NCI-H1105 treated with DMSO at 0.1 percent for 48 hours (cell line): ENCODE measurements at regions not wholly inside any gene's neighbourhood (a gene's known extent, or its start where the extent isn't known, plus 50 kb on each side); places are given as distances from the start of the nearest gene placed in this dataset.
"Not testable (repeated sequence)": the region's sequence is repeated elsewhere in the genome, so short reads cannot be mapped to it uniquely, and the experiment has no call there.

Experiments
- DNase-seq: peaks from one replicate; lab custom pipeline; 2025; lab: John Stamatoyannopoulos, UW

DNA sequence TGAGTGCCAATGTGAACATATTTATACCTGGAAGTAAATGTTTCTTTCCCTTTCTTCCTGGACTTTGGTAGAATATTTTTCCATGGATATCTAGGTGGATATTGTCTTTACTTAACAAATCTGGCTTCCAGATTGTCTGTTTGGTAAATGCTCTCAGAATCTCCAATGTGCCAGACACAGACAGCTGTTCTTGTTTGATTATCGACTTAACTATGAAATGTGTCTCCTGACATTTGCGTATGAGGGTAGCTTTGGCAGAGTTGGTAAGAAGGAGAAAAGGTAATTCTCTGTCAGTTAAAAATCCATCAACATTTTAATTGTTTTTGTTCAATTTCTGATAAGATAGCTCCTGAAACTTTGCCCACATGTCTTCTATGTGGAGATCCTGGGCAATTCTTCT is 196.4 kb upstream of the NUDT12 start:
- DNase-seq = no peak

DNA sequence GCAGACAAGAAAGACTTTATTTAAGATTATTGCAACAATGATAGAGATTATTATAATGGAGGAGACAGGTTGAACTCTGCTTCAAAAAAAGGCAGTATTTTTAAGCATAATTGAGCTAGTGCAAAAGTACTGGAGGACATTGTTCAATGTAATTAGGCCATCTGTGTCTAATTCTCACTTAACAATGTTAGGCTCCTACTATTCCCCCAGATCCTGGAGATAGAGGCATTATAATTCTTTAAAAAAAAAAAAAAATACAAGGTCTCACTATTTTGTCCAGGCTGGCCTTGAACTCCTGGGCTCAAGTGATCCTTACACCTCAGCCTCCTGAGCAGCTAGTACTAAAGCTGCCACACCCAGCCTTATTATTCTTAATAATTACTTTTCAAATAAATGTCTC is 193.4 kb upstream of the NUDT12 start:
- no peak for DNase-seq

- DNase-seq = no peak
Observed at GRCh38 chr5:103745353-103746065, 182.9 kb upstream of the NUDT12 start.

GRCh38 chr5:103744159-103744558 is 181.6 kb upstream of the NUDT12 start:
- no peak for DNase-seq

GRCh38 chr5:103743421-103743820 is 180.8 kb upstream of the NUDT12 start:
- no peak for DNase-seq

GRCh38 chr5:103741984-103742383 is 179.4 kb upstream of the NUDT12 start:
- no peak for DNase-seq

- DNase-seq = not testable (repeated sequence)
Observed at GRCh38 chr5:103736343-103736742, 173.8 kb upstream of the NUDT12 start.

DNA sequence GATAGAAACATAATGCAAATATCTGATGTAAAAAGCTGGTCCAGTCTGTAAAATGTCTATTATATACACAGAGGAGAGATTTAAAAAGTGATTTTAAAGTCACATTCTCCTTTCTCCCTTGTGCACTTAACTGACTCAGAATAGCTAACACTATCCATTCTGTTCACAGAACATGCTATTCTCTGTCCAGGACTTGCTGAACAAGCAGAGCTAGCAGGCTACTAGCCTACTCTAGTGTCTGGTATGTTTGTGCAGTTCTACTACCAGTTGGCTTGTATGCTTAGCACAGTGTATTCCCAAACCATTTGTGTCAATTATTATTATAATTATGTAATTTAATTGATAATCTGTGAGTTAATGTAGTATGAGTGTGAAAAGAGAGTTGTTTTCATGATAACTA is 161.7 kb upstream of the NUDT12 start:
- peak; percentile 3 for DNase-seq

DNA sequence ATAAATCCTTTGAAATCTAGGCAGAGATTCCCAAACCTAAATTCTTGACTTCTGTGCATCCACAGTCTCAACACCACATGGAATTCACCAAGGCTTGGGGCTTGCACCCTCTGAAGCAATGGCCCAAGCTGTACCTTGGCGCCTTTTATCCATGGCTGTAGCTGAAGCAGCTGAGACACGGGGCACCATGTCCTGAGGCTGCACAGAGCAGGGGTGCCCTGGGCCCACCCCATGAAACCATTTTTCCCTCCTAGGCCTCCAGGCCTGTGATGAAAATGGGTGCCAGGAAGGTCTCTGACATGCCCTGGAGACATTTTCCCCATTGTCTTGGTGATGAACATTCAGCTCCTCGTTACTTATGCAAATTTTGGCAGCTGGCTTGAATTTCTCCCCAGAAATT is 158.6 kb upstream of the NUDT12 start:
- no peak for DNase-seq

GRCh38 chr5:103718108-103718507 is 155.5 kb upstream of the NUDT12 start:
- DNase-seq = no peak

GRCh38 chr5:103708601-103709000 is 146.0 kb upstream of the NUDT12 start:
- no peak for DNase-seq

GRCh38 chr5:103706939-103707682 is 144.5 kb upstream of the NUDT12 start:
- DNase-seq = peak; percentile 37

DNA sequence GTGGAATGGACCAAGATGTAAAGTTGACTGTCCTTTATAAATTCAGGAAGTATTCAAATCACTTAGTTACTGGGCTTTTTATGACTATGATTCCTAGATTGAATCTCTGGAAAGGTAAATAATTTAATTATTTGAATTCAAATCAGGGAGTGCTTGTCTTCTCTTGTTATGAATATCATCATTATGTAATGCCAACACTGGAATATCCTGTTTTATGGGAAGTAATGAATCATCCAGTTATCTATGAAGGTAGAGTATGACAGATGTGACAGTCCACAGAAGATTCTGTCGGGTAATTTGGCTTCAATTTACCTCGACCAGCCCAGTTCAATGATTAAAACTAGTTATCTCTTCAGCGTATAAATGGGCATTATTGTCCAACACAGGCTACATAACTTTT is 141.0 kb upstream of the NUDT12 start:
- DNase-seq = no peak

GRCh38 chr5:103693517-103693916 is 130.9 kb upstream of the NUDT12 start:
- DNase-seq = no peak

GRCh38 chr5:103690676-103691075 is 128.1 kb upstream of the NUDT12 start:
- peak; percentile 66 for DNase-seq

DNA sequence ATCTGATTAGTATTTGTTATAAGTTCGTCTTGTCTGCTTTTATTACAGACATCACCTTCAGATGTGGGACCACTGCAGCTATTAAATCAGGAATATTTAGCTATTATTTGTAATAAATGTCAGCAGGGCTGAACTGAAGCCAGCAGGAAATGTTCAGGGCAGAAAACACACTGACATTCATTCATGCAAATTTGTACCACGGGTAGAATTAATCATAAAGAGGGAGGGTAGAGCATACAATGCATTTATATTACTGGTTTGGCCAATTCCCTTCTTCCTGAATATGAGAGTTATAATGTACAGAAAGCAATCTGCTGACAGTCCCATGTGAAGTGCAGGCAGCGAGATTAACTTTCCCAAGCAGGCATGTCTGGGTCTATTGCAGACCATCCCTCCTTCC is 117.3 kb upstream of the NUDT12 start:
- no peak for DNase-seq

- DNase-seq = not testable (repeated sequence)
Observed at GRCh38 chr5:103676198-103676597, 113.6 kb upstream of the NUDT12 start.

GRCh38 chr5:103674739-103675138 is 112.2 kb upstream of the NUDT12 start:
- no peak for DNase-seq

GRCh38 chr5:103674251-103674650 is 111.7 kb upstream of the NUDT12 start:
- peak; percentile 100 for DNase-seq

GRCh38 chr5:103669615-103670014 is 107.0 kb upstream of the NUDT12 start:
- peak; percentile 93 for DNase-seq

DNA sequence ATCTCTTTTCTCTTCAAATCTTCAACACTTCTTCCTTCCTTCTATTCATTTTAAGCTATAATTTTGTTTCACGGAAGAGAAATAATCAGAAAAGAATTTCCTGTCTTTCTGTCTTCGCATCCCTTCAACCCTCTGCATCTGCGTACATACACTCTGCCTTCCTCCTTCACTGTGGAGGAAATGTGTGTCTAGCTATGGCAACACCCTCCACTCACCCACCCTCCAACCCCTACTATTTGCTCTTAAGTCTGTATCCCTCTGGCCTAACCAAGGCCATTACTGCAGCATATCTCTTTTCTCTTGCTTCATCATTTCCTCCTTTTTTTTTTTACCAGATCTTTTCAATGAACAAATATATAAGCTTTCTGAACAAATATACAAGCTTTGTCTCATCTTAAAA is 105.7 kb upstream of the NUDT12 start:
- DNase-seq = no peak

- DNase-seq = no peak
Observed at GRCh38 chr5:103667068-103667467, 104.5 kb upstream of the NUDT12 start.

DNA sequence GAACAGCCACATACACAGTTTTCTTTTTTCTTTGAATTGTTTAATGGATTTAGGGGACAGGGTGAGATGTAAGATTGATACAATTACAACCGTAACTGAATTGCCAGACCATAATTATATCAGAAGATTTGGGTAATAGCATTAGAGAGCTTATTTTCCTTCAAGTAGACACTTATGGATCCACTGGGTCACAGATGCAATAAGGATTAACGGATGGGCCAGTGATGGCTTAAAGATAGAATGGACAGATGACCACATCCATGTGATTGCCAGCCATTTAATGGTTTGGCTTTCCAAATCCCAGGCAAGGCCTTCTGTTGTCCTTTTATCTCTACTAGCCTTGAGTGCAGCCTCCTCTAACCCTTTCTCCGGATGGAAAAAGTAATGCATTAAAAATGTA is 94.7 kb upstream of the NUDT12 start:
- DNase-seq = no peak

DNA sequence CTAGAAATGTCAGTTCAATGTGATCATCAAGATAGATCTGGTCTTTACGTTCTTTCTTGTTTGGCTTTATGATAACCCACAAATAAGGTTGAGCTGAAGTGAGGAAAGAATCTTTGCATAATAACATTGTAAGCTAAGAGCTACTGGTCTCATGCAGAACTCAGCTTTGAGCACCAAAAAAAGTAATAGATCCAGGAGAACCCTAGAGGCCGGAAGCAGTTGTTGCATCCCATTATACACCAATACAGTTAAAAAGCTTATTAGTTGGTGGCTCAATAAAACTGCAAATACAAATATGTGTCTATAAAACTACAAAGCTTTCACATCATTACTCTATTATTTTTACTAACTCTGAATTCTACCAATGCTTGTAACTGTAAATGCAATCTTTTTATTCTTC is 85.5 kb upstream of the NUDT12 start:
- no peak for DNase-seq
